A673 (cell line): ENCODE measurements at regions not wholly inside any gene's neighbourhood (a gene's known extent, or its start where the extent isn't known, plus 50 kb on each side); places are given as distances from the start of the nearest gene placed in this dataset.

Source experiments
- BruUV-seq: library from RNA; stranded (reverse); fragments of 400-500 nt; replicated peaks from 2 replicates; lab custom pipeline; 2021; lab: Mats Ljungman, UMichigan
- CTCF ChIA-PET: fragments of 300-600 bp; sonication (Branson Sonifier 250); formaldehyde crosslinking; loops from one replicate; lab custom pipeline; 2022; ENCODE audit warnings: antibody characterized with exemption; lab: Charles Lee
- POLR2A ChIA-PET: fragments of 300-600 bp; sonication (Branson Sonifier 250); formaldehyde crosslinking; loops from one replicate; lab custom pipeline; 2022; ENCODE audit warnings: antibody characterized with exemption; ENCODE audit not compliant: low non-redundant PET; lab: Charles Lee
- DNase-seq: peaks from one replicate; pipeline ENCODE4 v3.0.0-alpha.2; 2015; ENCODE audit warnings: low spot score
- H3K27ac ChIP-seq: fragments of 200-600 bp; sonication (generic); 2 replicates; pipeline ENCODE4 v1.5.1; 2016; ENCODE audit warnings: mixed run types, low read depth, mild to moderate bottlenecking, mixed read lengths, antibody characterized with exemption, low read length; ENCODE audit not compliant: poor library complexity, severe bottlenecking
- H3K27me3 ChIP-seq: fragments of 200-600 bp; sonication (generic); replicated peaks from 2 replicates; pipeline ENCODE4 v1.6.1; 2017; ENCODE audit warnings: mixed run types, low read depth, mild to moderate bottlenecking, mixed read lengths, antibody characterized with exemption, low read length; ENCODE audit not compliant: insufficient read depth, poor library complexity
- H3K36me3 ChIP-seq: fragments of 200-600 bp; sonication (generic); 2 replicates; pipeline ENCODE4 v1.6.1; 2016; ENCODE audit warnings: mixed run types, mild to moderate bottlenecking, mixed read lengths, antibody characterized with exemption, low read length; ENCODE audit not compliant: insufficient read depth, poor library complexity, severe bottlenecking
- H3K4me1 ChIP-seq: fragments of 200-600 bp; sonication (generic); 2 replicates; pipeline ENCODE4 v1.6.1; 2017; ENCODE audit warnings: mixed run types, mild to moderate bottlenecking, mixed read lengths, antibody characterized with exemption, low read length; ENCODE audit not compliant: insufficient read depth, poor library complexity, severe bottlenecking
- H3K4me3 ChIP-seq: fragments of 200-600 bp; sonication (generic); 2 replicates; pipeline ENCODE4 v1.5.1; 2016; ENCODE audit warnings: low read depth, mixed run types, mild to moderate bottlenecking, mixed read lengths, low read length; ENCODE audit not compliant: poor library complexity, severe bottlenecking
- H3K9me3 ChIP-seq: fragments of 200-600 bp; sonication (generic); 2 replicates; pipeline ENCODE4 v1.6.1; 2016; ENCODE audit warnings: mixed run types, low read depth, mild to moderate bottlenecking, mixed read lengths, antibody characterized with exemption, low read length; ENCODE audit not compliant: poor library complexity, severe bottlenecking
- CTCF ChIP-seq: fragments of 300-800, 200-600 bp; sonication (generic); conservative IDR thresholded peaks from 2 replicates; pipeline ENCODE4 v1.5.1; 2017; ENCODE audit warnings: low read depth, mild to moderate bottlenecking, antibody characterized with exemption, low read length, moderate library complexity, mixed read lengths
- EZH2 ChIP-seq: fragments of 200-600 bp; sonication (generic); IDR thresholded peaks from 2 replicates; pipeline ENCODE4 v1.6.1; 2017; ENCODE audit warnings: borderline replicate concordance, low read depth, mild to moderate bottlenecking, mixed read lengths, antibody characterized with exemption, low read length; ENCODE audit not compliant: poor library complexity, severe bottlenecking
- intact Hi-C: fragments of 100-400 bp; cut with micrococcal nuclease; formaldehyde crosslinking; loops from one replicate; pipeline ENCODE4 v1.10.0; 2022; ENCODE audit not compliant: unreplicated experiment

- POLR2A ChIA-PET, result no interaction called here
- Histone ChIP-seq H3K4me1 (no peaks in the 10 kb centered on the region), H3K4me3 (no peak overlapping the region), H3K27me3 (no peaks in the 10 kb centered on the region), H3K9me3 (no peaks in the 10 kb centered on the region), H3K27ac (no peak overlapping the region), H3K36me3 (no peaks in the 10 kb centered on the region)
- BruUV-seq, result no TSS peak
- CTCF ChIA-PET, result no interaction called here
- TF ChIP-seq EZH2 (no peak), CTCF (no peak)
- DNase-seq, result no peak
- intact Hi-C loops, result no loop called here
These were observed 89.8 kb downstream of the MDH1 start for GRCh38 chr2:63678551-63678950.

- no peaks in the 10 kb centered on the region for H3K4me1 ChIP-seq
- intact Hi-C loops, result no loop called here
- ChIA-PET CTCF (no interaction called here), POLR2A (no interaction called here)
- no peaks in the 10 kb centered on the region for H3K27me3 ChIP-seq
- TF ChIP-seq EZH2 (no peak), CTCF (no peak)
- no peak overlapping the region for H3K4me3 ChIP-seq
- BruUV-seq, result no TSS peak
- no peaks in the 10 kb centered on the region for H3K36me3 ChIP-seq
- no peak overlapping the region for H3K27ac ChIP-seq
- no peaks in the 10 kb centered on the region for H3K9me3 ChIP-seq
- DNase-seq, result no peak
These were observed 90.6 kb downstream of the MDH1 start for GRCh38 chr2:63679252-63679855.

GRCh38 chr2:63680455-63680854 is 91.7 kb downstream of the MDH1 start:
- ChIA-PET POLR2A (no interaction called here), CTCF (no interaction called here)
- Histone ChIP-seq H3K9me3 (no peaks in the 10 kb centered on the region), H3K4me3 (no peak overlapping the region), H3K4me1 (no peaks in the 10 kb centered on the region), H3K27ac (no peak overlapping the region), H3K36me3 (no peaks in the 10 kb centered on the region), H3K27me3 (no peaks in the 10 kb centered on the region)
- intact Hi-C loops, result no loop called here
- TF ChIP-seq CTCF (no peak), EZH2 (no peak)
- BruUV-seq, result no TSS peak
- no peak for DNase-seq
